Stimulated activated CD8-positive, alpha-beta memory T cell treated with anti-CD3 and anti-CD28 coated beads, Interleukin-15, amount 100 ng/mL, for 48 hours (primary cell): ENCODE measurements at regions not wholly inside any gene's neighbourhood (a gene's known extent, or its start where the extent isn't known, plus 50 kb on each side); places are given as distances from the start of the nearest gene placed in this dataset.

Experiments
- DNase-seq, 2 donors: peaks; one replicate each; pipeline ENCODE4 v3.0.0-alpha.2; 2020; ENCODE audit warnings: low read depth in 2 of 2

- no peak for DNase-seq
These were observed 73.7 kb upstream of the PROK2 start for GRCh38 chr3:71858503-71859122.

DNA sequence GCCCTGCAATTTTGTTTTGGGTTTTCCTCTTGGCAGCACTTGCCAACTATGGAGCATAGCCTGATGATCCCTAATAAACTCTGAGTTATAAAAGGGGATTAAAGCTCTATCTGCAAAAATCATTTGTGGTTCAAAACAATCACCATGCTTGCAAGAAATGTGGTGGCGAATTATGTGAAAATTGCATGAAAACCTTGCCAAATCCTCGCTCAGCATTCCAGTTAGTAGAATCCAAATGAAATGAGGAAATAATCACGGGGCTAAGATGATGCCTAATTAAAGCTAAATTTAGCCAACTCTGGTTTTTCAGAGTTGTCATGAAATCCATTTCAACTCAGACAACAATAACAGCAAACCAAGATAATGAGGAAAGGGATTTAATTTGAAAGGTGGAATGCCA is 73.0 kb upstream of the PROK2 start:
- no peak for DNase-seq

DNA sequence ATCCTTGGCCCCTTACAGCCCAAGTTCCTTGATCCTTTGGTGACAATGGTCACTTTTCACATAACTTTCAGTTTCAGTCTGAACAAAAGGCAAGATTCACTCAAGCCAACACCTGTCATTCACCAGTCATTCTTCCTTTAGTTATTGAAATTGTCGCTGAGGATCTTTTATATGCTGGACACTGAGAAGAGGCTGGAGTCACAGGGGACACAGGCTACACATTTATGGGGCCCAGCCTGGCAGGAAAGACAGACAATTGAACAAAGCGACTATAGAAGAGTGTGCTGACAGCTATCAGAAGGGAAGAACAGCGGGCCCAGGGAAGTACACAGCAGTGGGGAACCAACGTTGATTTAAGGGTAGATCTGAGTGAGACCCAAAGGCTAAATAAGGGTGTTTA is 69.8 kb upstream of the PROK2 start:
- no peak for DNase-seq

- DNase-seq: no peak
These were observed 69.1 kb upstream of the PROK2 start for GRCh38 chr3:71854096-71854495.

DNA sequence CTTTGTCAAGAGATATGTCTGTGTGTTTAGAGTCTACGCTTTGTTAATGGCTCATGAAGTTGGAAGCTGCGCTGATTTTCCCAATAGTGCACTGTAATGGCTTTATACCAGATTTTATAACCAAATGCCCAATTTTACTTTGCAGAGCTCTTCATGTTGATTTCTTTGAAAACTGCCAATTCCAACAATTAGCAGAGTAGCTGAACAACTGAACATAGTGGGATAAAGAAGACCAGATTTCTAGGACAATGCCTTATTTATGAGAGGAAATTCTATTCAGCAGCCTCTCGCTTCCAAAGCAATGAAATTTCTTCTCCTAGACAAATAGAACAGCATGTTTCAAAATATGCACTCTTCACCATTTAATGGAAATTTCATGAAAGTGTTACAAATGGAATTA is 66.9 kb upstream of the PROK2 start:
- no peak for DNase-seq

DNA sequence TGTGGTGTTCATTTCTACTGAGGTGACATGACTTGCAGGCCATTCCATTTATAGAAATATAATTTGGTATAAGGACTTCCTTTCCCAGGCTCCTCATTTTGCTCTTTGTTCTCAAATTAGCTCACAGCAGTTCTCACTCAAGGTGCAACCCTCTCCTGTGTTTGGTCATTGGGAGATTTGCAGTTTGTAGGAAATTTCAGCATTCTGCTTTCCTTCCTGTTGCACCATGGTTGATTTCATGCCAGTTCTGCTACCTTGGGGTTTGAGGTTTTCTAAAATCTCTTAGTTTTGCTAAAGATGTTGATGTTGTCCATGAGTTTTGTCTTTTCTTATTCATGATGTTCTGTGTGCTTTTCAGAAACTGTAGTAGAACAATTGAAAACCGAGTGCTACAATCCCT is 65.7 kb upstream of the PROK2 start:
- DNase-seq: no peak

DNA sequence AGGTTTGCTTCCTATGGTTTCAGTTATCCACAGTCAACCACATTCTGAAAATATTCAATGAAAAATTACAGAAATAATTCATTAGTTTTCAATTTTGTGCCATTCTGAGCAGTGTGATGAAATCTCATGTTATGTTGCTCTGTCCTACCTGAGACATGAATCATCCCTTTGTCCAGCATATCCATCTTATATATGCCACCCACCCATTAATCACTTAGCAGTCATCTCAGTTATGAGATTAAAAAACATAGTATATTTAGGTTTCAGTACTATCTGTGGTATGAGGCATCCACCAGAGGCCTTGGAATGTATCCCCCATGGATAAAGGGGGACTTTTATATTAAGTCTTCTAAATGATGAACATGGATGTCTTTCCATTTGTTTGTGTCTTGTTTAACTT is 64.7 kb upstream of the PROK2 start:
- no peak for DNase-seq

DNA sequence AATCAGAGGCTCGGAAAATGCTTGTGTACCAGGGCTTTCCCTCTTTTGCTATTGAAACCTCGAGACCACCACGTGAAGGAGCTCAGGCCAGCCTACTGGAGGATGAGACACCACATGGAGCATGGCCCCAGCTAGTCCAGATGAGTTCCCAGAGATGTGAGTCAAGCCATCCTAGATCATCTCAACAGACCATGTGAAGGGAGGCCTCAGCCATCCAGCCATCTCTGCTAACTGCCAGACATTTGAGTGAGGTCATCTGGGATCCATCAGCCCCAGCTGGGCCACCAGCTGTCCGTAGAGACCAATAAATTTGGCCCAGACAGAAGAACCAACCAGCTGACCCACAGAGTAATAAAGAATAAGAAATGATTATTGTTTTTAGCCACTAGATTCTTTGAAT is 62.8 kb upstream of the PROK2 start:
- no peak for DNase-seq

DNA sequence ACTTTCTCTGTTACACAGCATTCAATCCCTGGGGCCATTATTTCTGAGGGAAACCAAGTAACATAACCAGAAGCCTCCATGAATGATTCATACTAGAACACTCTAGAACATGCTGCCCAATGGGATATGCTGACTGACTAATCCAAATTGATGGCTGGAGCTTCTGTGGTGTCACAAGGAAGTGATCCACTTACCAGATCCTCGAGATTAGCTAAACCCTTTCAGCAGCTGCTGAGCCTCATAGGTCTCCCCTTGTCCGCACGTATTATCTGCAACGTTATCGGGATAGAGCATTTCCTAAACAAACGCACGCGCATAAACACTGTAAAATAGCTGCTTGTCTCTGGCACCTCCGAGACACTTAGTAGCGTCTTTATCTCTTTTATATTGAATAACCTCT is 61.2 kb upstream of the PROK2 start:
- no peak for DNase-seq

DNA sequence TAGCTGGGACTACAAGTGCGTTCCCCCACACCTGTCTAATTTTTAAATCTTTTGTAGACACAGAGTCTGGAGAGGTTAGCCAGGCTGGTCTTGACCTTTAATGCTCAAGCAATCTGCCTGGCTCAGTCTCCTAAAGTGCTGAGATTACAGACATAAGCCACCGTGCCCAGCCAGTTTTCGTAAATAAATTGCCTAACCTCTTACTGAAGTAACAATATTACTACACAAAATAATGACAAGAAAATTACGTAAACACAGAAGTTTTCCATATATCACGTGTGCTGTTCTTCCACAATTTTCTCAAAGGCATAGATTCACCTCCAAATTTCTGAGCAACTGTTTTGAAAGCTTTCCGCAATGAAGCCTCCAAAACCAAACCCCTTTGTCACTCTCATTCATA is 58.1 kb upstream of the PROK2 start:
- no peak for DNase-seq

GRCh38 chr3:71838406-71838805 is 53.5 kb upstream of the PROK2 start:
- no peak for DNase-seq
